GM13976 (cell line): ENCODE measurements at regions not wholly inside any gene's neighbourhood (a gene's known extent, or its start where the extent isn't known, plus 50 kb on each side); places are given as distances from the start of the nearest gene placed in this dataset.

Experiments
- DNase-seq: peaks from one replicate; pipeline ENCODE4 v3.0.0; 2012; ENCODE audit warnings: low spot score
- in situ Hi-C: fragments of 300-500 bp; cut with MboI; formaldehyde crosslinking; loops from one replicate; pipeline ENCODE4 v1.12.0; 2022; ENCODE audit warnings: low sequenced_read_pairs, mixed read lengths, inconsistent platforms; ENCODE audit not compliant: unreplicated experiment
- TF ChIP-seq, protein P1 (sequence below): IDR thresholded peaks from 2 replicates; pipeline ENCODE4 v1.5.1; 2012; ENCODE audit warnings: borderline replicate concordance, mild to moderate bottlenecking; ENCODE audit not compliant: insufficient read depth; ENCODE audit errors: extremely low read depth, missing control alignments, control extremely low read depth

DNA sequence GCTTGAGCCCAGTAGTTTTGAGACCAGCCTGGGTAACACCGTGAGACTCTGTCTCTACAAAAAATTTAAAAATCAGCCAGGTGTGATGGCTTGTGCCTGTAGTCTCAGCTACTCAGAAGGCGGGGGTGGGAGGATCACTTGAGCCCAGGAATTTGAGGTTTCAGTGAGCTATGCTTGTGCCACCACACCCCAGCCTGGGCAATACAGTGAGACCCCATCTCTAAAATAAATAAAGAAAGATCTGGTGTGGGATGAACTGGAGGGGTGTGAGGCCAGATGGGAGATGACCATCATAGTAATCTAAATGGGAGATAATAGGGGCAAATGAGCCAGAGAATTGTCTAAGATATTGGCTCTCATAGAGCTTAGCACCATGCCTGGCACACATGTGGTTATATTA, 60.1 kb upstream of the TRABD2B start:
- DNase-seq: no peak
- TF ChIP-seq, protein P1, sequence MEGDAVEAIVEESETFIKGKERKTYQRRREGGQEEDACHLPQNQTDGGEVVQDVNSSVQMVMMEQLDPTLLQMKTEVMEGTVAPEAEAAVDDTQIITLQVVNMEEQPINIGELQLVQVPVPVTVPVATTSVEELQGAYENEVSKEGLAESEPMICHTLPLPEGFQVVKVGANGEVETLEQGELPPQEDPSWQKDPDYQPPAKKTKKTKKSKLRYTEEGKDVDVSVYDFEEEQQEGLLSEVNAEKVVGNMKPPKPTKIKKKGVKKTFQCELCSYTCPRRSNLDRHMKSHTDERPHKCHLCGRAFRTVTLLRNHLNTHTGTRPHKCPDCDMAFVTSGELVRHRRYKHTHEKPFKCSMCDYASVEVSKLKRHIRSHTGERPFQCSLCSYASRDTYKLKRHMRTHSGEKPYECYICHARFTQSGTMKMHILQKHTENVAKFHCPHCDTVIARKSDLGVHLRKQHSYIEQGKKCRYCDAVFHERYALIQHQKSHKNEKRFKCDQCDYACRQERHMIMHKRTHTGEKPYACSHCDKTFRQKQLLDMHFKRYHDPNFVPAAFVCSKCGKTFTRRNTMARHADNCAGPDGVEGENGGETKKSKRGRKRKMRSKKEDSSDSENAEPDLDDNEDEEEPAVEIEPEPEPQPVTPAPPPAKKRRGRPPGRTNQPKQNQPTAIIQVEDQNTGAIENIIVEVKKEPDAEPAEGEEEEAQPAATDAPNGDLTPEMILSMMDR: no peak
- in situ Hi-C loops: no loop called here

DNA sequence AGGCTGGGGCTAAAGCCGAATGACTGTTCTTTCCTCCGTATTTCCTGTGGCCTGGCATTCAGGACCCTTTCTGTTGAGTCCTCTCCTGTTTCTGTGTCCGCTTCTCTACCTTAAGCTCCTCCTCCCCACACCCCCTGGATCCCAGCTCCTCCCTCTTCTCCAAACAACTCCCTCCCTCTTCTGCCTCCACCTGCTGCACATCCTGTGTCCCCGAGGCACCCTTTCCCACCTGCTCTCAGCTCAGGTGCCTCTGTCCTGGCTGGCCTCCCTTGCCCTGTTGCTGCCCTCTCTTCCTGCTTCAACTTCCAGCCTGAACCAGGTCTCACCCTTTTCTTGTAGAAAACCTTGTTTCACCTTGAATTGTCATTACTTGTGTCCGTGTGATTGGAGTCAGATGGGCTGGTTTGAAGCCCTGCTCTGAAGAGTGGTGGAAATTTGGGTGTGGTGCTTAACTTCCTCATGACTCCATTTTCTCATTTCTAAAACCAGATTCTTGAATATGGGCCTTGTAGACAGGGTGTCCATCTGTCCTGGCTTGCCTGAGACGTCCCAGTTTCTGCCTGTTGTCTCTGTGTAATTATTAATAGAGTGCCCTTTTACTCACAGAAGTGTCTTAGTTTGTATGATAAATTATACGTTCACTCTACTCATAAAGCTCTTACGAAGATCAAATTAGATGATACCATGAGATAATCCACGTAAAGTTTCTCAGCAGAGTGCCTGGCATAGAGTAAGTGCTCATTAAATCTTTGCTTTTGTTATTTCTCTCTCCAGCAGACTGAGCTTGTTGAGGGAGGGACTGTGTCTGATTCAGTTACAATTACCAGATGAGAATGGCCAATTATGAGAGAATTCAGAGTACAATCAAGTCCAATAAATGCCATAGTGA, 58.9 kb upstream of the TRABD2B start:
- in situ Hi-C loops: no loop called here
- DNase-seq: no peak
- TF ChIP-seq, protein P1: no peak

DNA sequence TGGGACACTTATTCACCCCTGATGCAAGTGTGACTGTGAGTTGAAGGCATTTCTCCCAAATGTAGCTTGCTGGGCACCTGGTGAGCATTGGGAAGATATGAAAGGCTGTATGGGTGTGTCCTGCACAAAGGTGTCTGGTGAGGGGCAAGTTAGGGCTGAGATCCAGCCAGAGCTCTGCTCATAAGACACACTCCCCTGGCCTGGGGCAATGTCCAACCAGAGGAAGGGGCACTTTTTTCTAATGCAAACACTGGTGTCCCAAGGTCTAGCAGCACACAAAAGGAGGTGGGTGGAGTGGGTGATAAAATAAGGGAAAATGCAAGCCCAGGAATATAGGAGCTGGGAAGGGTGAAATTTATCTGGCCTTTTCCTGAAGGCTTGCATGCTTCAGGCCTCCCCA, 57.0 kb upstream of the TRABD2B start:
- in situ Hi-C loops: no loop called here
- TF ChIP-seq, protein P1: no peak
- DNase-seq: no peak

DNA sequence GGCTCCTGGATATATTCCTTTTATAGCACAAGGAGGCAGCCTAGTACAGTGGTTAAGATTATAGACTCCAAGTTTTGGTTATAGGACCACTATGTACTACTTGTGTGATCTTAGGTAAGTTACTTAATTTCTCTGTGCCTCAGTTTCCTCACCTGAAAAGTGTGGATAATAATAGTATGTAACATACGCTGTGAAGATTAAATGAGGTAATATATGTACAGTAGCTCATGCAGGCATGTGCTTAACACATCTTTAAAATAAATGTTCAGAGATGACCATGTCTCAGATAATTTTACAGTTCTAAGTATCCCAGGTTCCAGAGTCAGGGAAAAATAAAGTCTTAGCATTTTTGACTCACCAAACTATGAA, 55.7 kb upstream of the TRABD2B start:
- in situ Hi-C loops: no loop called here
- TF ChIP-seq, protein P1: no peak

DNA sequence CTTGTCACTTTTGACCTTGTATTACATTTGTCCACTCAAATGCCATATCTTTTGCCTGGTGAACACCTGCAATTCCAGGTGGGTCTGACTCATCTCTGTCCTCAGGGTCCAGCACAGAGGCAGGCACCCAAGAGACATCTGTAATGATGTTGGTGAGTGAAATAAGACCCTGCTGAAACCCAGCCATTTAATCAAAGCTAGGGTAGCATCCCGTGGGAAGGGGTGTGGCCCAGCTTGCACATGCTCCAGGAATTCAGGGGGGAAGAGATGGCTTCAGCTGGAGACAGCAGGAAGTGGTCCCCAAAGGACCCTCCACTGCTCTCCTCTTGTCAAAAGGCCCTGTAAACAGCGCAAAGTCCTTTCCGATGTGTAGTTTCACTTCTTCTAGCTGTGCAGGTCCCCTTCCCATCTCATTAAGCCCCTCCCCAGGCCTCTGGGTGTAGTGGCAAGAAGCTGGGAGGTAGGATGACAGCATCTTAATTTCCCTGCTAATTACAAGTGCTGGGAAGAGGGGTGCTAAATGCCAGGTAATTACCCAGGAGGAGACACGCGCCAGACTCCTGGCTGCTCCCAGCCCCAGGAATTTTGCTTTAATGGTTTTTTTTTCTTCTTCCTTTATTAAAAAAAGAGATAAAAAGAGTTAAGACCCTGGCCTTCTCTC, 54.4 kb upstream of the TRABD2B start:
- DNase-seq: no peak
- TF ChIP-seq, protein P1: no peak

More for the DNA sequence above, 55.7 kb upstream of the TRABD2B start:
- no peak for DNase-seq

DNA sequence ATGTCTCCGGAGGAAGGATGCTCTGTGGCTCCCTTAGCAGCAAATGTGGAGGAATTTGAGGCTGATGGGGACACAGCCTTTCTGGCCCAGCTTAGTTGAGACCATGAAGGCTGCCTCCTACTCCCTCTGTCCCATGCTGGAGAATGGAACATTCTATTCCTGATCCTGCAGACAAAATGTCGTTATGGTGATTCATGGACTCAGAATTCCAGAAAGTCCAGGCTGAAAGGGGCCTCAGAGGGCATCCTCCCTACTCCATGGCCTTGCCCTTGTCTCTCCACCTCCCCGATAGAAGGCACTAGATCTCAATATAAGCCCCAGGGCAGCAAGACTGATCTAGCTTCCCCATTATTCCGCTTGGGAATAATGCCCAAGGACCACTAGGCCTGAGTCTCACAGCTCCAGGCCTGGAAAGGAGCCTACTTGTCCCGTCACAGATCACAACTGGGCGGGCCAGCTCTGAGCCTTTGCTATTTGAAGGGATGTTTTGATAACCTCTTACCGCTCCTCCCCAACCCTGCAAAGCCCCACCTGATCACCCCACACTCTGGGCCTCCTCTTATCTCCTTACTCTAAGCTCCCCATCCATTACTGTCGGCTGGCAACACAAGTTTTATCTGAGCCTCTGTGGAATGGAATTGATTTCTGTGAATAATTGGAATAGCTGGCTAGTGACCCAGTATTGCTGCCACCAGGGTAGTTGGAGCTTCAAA, 52.8 kb upstream of the TRABD2B start:
- TF ChIP-seq, protein P1: no peak
- in situ Hi-C loops: no loop called here
- no peak for DNase-seq

More for the DNA sequence above, 54.4 kb upstream of the TRABD2B start:
- in situ Hi-C loops: no loop called here
